Endothelial cell of umbilical vein (primary cell): ENCODE measurements at regions not wholly inside any gene's neighbourhood (a gene's known extent, or its start where the extent isn't known, plus 50 kb on each side); places are given as distances from the start of the nearest gene placed in this dataset.

ENCODE experiments used
- BruUV-seq: library from RNA; stranded (reverse); fragments of 400-500 nt; replicated peaks from 2 replicates; lab custom pipeline; 2021; lab: Mats Ljungman, UMichigan
- CTCF ChIA-PET: fragments of 300-600, 350-600 bp; sonication (Branson Sonifier 250); formaldehyde crosslinking; loops from one replicate; lab custom pipeline; 2021; ENCODE audit warnings: antibody characterized with exemption, inconsistent platforms; lab: Charles Lee
- POLR2A ChIA-PET: fragments of 300-600, 350-600 bp; sonication (Branson Sonifier 250); formaldehyde crosslinking; loops from one replicate; lab custom pipeline; 2021; ENCODE audit warnings: antibody characterized with exemption, inconsistent platforms; lab: Charles Lee
- DNase-seq: peaks from one replicate; pipeline ENCODE4 v3.0.0-alpha.2; 2011; ENCODE audit warnings: low read depth, low spot score
- FAIRE-seq: peaks from 2 replicates; lab custom pipeline; 2011; peaks lifted over from hg19 to GRCh38; lab: Jason Lieb, UNC
- H2AFZ ChIP-seq: 2 replicates; pipeline ENCODE4 v1.6.0; 2012; ENCODE audit warnings: low read depth, low read length, control low read depth, inconsistent platforms
- H3K27ac ChIP-seq: 2 replicates; pipeline ENCODE4 v1.5.1; 2011; ENCODE audit warnings: low read depth, mild to moderate bottlenecking, control low read depth, low read length, moderate library complexity; ENCODE audit not compliant: insufficient read depth
- H3K27me3 ChIP-seq, 2 experiments: 2 replicates each; pipeline versions ENCODE4 v1.6.0 to v1.6.1; 2011; ENCODE audit warnings: low read length in 2 of 2, mixed read lengths in 1 of 2; ENCODE audit not compliant: control insufficient read depth in 2 of 2, insufficient read depth in 2 of 2
- H3K36me3 ChIP-seq, 2 experiments: 2 replicates in 1 of 2; 3 replicates in 1 of 2; pipeline ENCODE4 v1.5.1; 2011; ENCODE audit warnings: low read length in 2 of 2, mild to moderate bottlenecking in 1 of 2, moderate library complexity in 1 of 2; ENCODE audit not compliant: control insufficient read depth in 2 of 2, insufficient read depth in 2 of 2; ENCODE audit errors: extremely low read depth in 1 of 2
- H3K4me1 ChIP-seq: 3 replicates; pipeline ENCODE4 v1.5.1; 2011; ENCODE audit warnings: mild to moderate bottlenecking, low read length; ENCODE audit not compliant: control insufficient read depth, insufficient read depth; ENCODE audit errors: extremely low read depth
- H3K4me2 ChIP-seq: 2 replicates; pipeline ENCODE4 v1.6.1; 2011; ENCODE audit warnings: low read length, control low read depth, mixed read lengths; ENCODE audit not compliant: insufficient read depth
- H3K4me3 ChIP-seq, 3 experiments: fragments of 200-600 bp in 1 of 3; sonication (generic), shearing (Covaris generic) in 1 of 3; replicated peaks in 1 of 3; 2 replicates each; pipeline ENCODE4 v1.5.1; 2011 to 2016; ENCODE audit warnings: control low read depth in 3 of 3, low read length in 3 of 3, mild to moderate bottlenecking in 2 of 3, inconsistent platforms in 1 of 3, low read depth in 1 of 3, moderate library complexity in 1 of 3; ENCODE audit not compliant: insufficient read depth in 1 of 3
- H3K79me2 ChIP-seq: 2 replicates; pipeline ENCODE4 v1.6.0; 2012; ENCODE audit warnings: low read length, inconsistent platforms; ENCODE audit not compliant: control insufficient read depth, insufficient read depth
- H3K9ac ChIP-seq: replicated peaks from 2 replicates; pipeline ENCODE3; 2011; ENCODE audit warnings: low read length, control low read depth; ENCODE audit not compliant: insufficient read depth; ENCODE audit errors: extremely low read depth
- H3K9me1 ChIP-seq: replicated peaks from 3 replicates; pipeline ENCODE4 v1.6.0; 2011; ENCODE audit warnings: mild to moderate bottlenecking, low read length; ENCODE audit not compliant: control insufficient read depth, insufficient read depth; ENCODE audit errors: extremely low read depth
- H3K9me3 ChIP-seq: replicated peaks from 2 replicates; pipeline ENCODE4 v1.5.1; 2012; ENCODE audit warnings: low read length, inconsistent platforms; ENCODE audit not compliant: control insufficient read depth, insufficient read depth
- H4K20me1 ChIP-seq: replicated peaks from 2 replicates; pipeline ENCODE3; 2011; ENCODE audit warnings: mild to moderate bottlenecking, low read length; ENCODE audit not compliant: control insufficient read depth, insufficient read depth; ENCODE audit errors: extremely low read depth
- CTCF ChIP-seq, 2 donors: IDR thresholded peaks; 1 replicate in 1 of 2; 2 replicates in 1 of 2; pipeline ENCODE4 v1.5.1; 2011; ENCODE audit warnings: low read length in 2 of 2, mild to moderate bottlenecking in 2 of 2, moderate library complexity in 2 of 2, control low read depth in 1 of 2, inconsistent platforms in 1 of 2, low read depth in 1 of 2; ENCODE audit not compliant: insufficient read depth in 1 of 2; ENCODE audit errors: extremely low read depth in 1 of 2
- EZH2 ChIP-seq: IDR thresholded peaks from 2 replicates; pipeline ENCODE4 v1.6.1; 2012; ENCODE audit warnings: borderline replicate concordance, low read depth, mild to moderate bottlenecking, moderate library complexity, low read length, inconsistent platforms; ENCODE audit not compliant: severe bottlenecking
- FOS ChIP-seq: IDR thresholded peaks from 2 replicates; pipeline ENCODE4 v1.6.1; 2011; ENCODE audit warnings: mild to moderate bottlenecking, low read length, moderate library complexity, borderline replicate concordance; ENCODE audit not compliant: insufficient read depth
- GATA2 ChIP-seq: IDR thresholded peaks from 2 replicates; pipeline ENCODE4 v1.7.0; 2011; ENCODE audit warnings: low read depth, mild to moderate bottlenecking, moderate library complexity, mixed read lengths, low read length; ENCODE audit not compliant: insufficient read length, insufficient read depth
- JUN ChIP-seq: IDR thresholded peaks from 2 replicates; pipeline ENCODE4 v1.6.1; 2011; ENCODE audit warnings: borderline replicate concordance, low read depth; ENCODE audit not compliant: insufficient read length, insufficient read depth
- MAX ChIP-seq: IDR thresholded peaks from 2 replicates; pipeline ENCODE4 v1.6.1; 2011; ENCODE audit not compliant: insufficient read depth, insufficient read length
- MYC ChIP-seq: IDR thresholded peaks from one replicate; pipeline ENCODE4 v1.6.1; 2011; ENCODE audit warnings: mild to moderate bottlenecking, low read depth, low read length
- POLR2A ChIP-seq: IDR thresholded peaks from 2 replicates; pipeline ENCODE4 v1.6.1; 2012; ENCODE audit warnings: low read depth, mild to moderate bottlenecking, control low read depth, low read length
- POLR2AphosphoS5 ChIP-seq: IDR thresholded peaks from 2 replicates; pipeline ENCODE4 v1.6.1; 2012; ENCODE audit warnings: low read depth, mild to moderate bottlenecking, control low read depth, low read length, moderate library complexity; ENCODE audit not compliant: insufficient read depth
- dilution Hi-C: fragments of 300-500 bp; cut with MboI; formaldehyde crosslinking; loops from one replicate; pipeline ENCODE4 v1.15.0; 2019; ENCODE audit warnings: low sequenced_read_pairs; ENCODE audit not compliant: extremely low pct_ligation_motif_present
- intact Hi-C: fragments of 100-400 bp; cut with micrococcal nuclease; formaldehyde crosslinking; loops from one replicate; pipeline ENCODE4 v1.10.0; 2022

GRCh38 chr22:48651036-48651890, 1176.4 kb downstream of the BRD1 start:
- DNase-seq (no peak), FAIRE-seq (no peak)
- Histone ChIP-seq H3K79me2 (no peaks in the 10 kb centered on the region), H3K4me1 (no peaks in the 10 kb centered on the region), H3K9me3 (peaks cover 20% of the 10 kb centered on the region), H3K27ac (no peak overlapping the region), H3K36me3 (no peaks in the 10 kb centered on the region), H4K20me1 (no peaks in the 10 kb centered on the region), H3K9ac (no peak overlapping the region), H2AFZ (no peak overlapping the region), H3K4me2 (no peak overlapping the region), H3K9me1 (no peaks in the 10 kb centered on the region), H3K4me3 (no peak overlapping the region), H3K27me3 (no peaks in the 10 kb centered on the region)
- TF ChIP-seq MYC: no peak
- no peak for TF ChIP-seq JUN
- no peak for TF ChIP-seq CTCF (IDR thresholded peaks at IDR 0.05; ENCODE audit: extremely low read depth in 1 of 2, insufficient read depth in 1 of 2, low read depth in 1 of 2, low read length in 2 of 2)
- no peak for TF ChIP-seq GATA2
- TF ChIP-seq MAX: no peak
- TF ChIP-seq FOS: no peak
- no peak for TF ChIP-seq POLR2A
- no peak for TF ChIP-seq POLR2AphosphoS5
- no peak for TF ChIP-seq EZH2
- no TSS peak for BruUV-seq
- dilution Hi-C loops (no loop called here), intact Hi-C loops (no loop called here)
- POLR2A ChIA-PET: no interaction called here
- CTCF ChIA-PET: no interaction called here
